Mammary epithelial cell (primary cell): ENCODE measurements at regions not wholly inside any gene's neighbourhood (a gene's known extent, or its start where the extent isn't known, plus 50 kb on each side); places are given as distances from the start of the nearest gene placed in this dataset.

Experiments
- CTCF ChIP-seq, 2 donors: IDR thresholded peaks in 1 of 2; conservative IDR thresholded peaks in 1 of 2; 2 replicates each; pipeline ENCODE4 v1.5.1; 2011 to 2012; ENCODE audit warnings: inconsistent platforms in 2 of 2, low read length in 2 of 2, mild to moderate bottlenecking in 2 of 2, control low read depth in 1 of 2, low read depth in 1 of 2; ENCODE audit not compliant: insufficient read depth in 1 of 2; ENCODE audit errors: extremely low read depth in 1 of 2
- EZH2 ChIP-seq: IDR thresholded peaks from 2 replicates; pipeline ENCODE4 v1.6.1; 2012; ENCODE audit warnings: low read length, inconsistent platforms, borderline replicate concordance

DNA sequence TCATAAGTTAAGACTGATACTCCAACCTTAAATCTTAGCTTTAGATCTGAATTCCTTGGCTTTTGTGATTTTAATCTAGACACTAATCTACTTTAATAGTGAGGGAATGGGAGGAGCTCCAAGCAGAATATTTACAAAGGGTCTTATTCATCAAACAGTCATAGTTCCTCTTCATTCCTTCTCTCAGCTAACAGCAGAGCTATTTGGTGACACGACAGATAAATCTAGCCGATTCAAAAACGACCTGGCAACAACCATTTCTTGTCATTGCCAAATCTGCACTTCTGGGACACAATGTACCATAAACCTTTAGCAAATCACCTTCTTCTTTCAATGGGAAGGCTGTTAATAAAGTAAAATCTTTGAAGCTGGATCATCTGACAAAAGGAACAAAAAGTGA, 52.8 kb upstream of the FOXD3 start:
- TF ChIP-seq CTCF (conservative IDR thresholded peaks at IDR 0.05 in 1 of 2, IDR thresholded peaks at IDR 0.05 in 1 of 2; ENCODE audit: extremely low read depth in 1 of 2, insufficient read depth in 1 of 2, low read depth in 1 of 2, low read length in 2 of 2) (no peak), EZH2 (no peak)
